Right cardiac atrium (tissue), 5 donors: ENCODE measurements at regions not wholly inside any gene's neighbourhood (a gene's known extent, or its start where the extent isn't known, plus 50 kb on each side); places are given as distances from the start of the nearest gene placed in this dataset.
"Not testable (repeated sequence)": the region's sequence is repeated elsewhere in the genome, so short reads cannot be mapped to it uniquely, and the experiment has no call there.

ENCODE experiments used
- ATAC-seq, 2 donors: fragments of 200-7000 bp; cut with Tn5 transposase; one replicate each; pipeline versions ENCODE4 v1.8.0 to v1.9.1; 2020; ENCODE audit warnings: moderate library complexity in 2 of 2, mild to moderate bottlenecking in 1 of 2
- DNase-seq, 3 donors: peaks; one replicate each; pipeline ENCODE4 v3.0.0-alpha.2; 2020
- H3K27ac ChIP-seq: one replicate; pipeline ENCODE4 v1.5.1; 2013; ENCODE audit warnings: mild to moderate bottlenecking, low read length, control low read depth, moderate library complexity
- H3K27me3 ChIP-seq: one replicate; pipeline ENCODE4 v1.6.1; 2013; ENCODE audit not compliant: control insufficient read depth, insufficient read depth
- H3K4me1 ChIP-seq: one replicate; pipeline ENCODE4 v1.6.1; 2013; ENCODE audit warnings: low read length; ENCODE audit not compliant: control insufficient read depth, insufficient read depth
- H3K4me3 ChIP-seq: one replicate; pipeline ENCODE4 v1.5.1; 2013; ENCODE audit warnings: low read length, control low read depth
- H3K9me3 ChIP-seq: one replicate; pipeline ENCODE4 v1.6.1; 2013; ENCODE audit warnings: low read length; ENCODE audit not compliant: control insufficient read depth
- WGBS: extraction: QIAGEN DNeasy Blood & Tissue Kit; methylation state at CpG from one replicate; pipeline ENCODE4 v1.1.7; 2013; 5-methylcytosine and 5-hydroxymethylcytosine counted together
- intact Hi-C, 4 donors: fragments of 100-400 bp; cut with DNase I; formaldehyde crosslinking; loops; one replicate each; pipeline versions ENCODE4 v1.11.0 to v1.14.0; 2022 to 2023
- donor health status: healthy with polysubstance abuse.
- donor health status: DM: no; HTN: yes; CAD: no.
- donor health status: DM: no; HTN: no; CAD: no.
- donor health status: DM: no; HTN: yes; CAD: no; lungs with severe emphysema.
- donor health status: DM: yes; HTN: yes; CAD: no.

DNA sequence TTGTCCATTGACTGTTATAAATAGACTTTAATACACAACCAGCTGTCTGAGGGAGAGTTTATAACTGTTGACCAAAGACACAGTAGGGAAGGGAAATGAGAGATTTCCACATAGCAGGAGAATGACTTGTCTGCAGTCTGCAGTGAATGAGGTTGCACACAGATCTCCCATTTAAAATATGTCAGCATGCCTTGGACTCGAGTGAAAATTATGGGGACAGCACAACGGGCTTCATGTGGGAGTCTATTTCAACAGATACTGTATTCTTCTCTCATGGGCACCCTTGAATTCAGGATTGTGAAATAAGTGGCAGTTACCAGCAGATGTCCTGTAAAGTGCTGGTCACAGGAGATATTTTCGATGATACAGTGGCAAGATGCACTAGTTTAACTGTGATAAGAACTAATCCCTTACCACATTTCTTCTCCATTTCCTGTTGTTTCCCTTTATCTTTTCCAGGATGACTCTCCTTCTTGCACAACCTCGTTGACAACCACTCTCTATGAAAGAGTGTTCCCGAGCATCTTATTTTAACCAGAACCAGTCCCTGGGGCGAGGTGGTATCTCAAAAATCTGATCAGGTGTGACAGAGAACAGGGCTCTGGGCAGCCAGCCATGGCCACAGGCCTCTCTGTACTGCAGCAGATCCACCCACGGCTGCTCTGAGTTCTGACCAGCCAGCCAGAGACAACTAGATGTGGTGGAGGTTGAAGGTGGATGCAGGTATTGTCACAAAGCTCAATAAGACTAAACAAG is 51.5 kb upstream of the MAP3K1 start:
- Histone ChIP-seq H3K27me3 (no peaks in the 10 kb centered on the region), H3K4me3 (no peak overlapping the region), H3K9me3 (no peaks in the 10 kb centered on the region), H3K27ac (no peak overlapping the region), H3K4me1 (peaks cover 2% of the 10 kb centered on the region)
- ATAC-seq (peak in 1 of 2 donors; percentile 48), DNase-seq (no peak)
- intact Hi-C loops, result no loop called here
- WGBS, result 43% methylated on average over 7 of the region's 7 CpGs

DNA sequence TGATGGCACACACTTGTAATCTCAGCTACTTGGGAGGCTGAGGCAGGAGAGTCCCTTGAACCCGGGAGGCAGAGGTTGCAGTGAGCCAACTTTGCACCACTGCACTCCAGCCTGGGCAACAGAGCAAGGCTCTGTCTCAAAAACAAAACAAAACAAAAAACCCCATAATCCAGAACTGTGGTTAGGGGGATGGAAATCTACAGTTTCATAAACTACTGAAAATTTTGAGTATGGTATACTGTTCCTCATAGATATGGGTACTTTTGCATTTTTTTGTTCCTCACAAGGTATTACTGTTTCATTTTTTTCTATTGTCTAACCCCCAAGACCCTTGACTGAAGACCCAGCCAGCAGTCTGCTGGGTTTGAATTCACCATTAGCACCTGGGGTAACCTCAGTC is 52.2 kb upstream of the MAP3K1 start:
- no peak for ATAC-seq
- no peaks in the 10 kb centered on the region for H3K9me3 ChIP-seq
- H3K4me1 ChIP-seq, result peaks cover 2% of the 10 kb centered on the region
- no peaks in the 10 kb centered on the region for H3K27me3 ChIP-seq
- H3K27ac ChIP-seq, result no peak overlapping the region
- DNase-seq, result no peak
- intact Hi-C loops, result no loop called here
- WGBS, result 96% methylated on average over 1 of the region's 1 CpG
- no peak overlapping the region for H3K4me3 ChIP-seq

DNA sequence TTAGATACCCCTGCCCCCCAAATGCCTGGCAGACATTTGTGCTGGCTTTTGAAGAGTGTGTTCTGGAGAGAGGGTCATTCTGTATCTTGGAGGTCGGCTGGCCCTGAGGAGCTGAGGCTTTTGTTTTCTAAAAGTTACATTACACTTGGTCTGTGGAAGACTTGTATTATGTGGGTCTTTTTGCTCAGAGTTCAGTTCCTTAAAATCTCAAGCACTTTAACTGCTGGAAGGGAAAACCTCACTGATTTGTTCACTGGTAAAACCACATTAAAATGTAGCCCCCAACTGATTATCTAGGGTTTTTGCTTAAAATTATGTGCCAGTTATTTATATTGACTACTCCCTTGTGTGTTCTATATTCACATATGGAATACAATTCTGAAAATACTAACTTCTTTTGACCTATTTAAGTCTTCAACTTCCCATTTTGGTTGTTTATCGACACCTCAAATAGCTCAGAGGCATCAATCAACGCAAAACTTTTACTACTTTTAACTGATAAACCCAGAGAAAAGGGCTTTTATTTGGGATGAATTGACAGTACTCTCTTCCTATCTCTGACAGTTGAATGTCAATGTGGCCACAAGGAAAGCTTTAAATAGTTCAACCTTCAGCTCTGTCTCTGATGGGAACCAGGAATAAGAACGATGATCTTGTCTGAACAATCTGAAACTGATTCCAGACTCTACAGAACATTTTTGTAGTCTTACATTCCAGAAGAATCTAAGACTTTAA is 54.0 kb upstream of the MAP3K1 start:
- peak; percentile 33 to 83 for ATAC-seq
- 61% methylated on average over 4 of the region's 4 CpGs for WGBS
- intact Hi-C loops, result no loop called here

GRCh38 chr5:56760723-56761122 is 54.6 kb upstream of the MAP3K1 start:
- Histone ChIP-seq H3K4me1 (peaks cover 2% of the 10 kb centered on the region), H3K9me3 (no peaks in the 10 kb centered on the region), H3K4me3 (no peak overlapping the region), H3K27me3 (no peaks in the 10 kb centered on the region), H3K27ac (no peak overlapping the region)
- peak; percentile 68 to 96 for ATAC-seq
- 75% methylated on average over 5 of the region's 5 CpGs for WGBS
- DNase-seq, result peak in 1 of 3 donors; percentile 52
- intact Hi-C loops, result no loop called here

More for the DNA sequence above, 54.0 kb upstream of the MAP3K1 start:
- H3K27me3 ChIP-seq, result no peaks in the 10 kb centered on the region
- H3K4me3 ChIP-seq, result no peak overlapping the region
- no peaks in the 10 kb centered on the region for H3K9me3 ChIP-seq
- no peak overlapping the region for H3K27ac ChIP-seq
- peaks cover 2% of the 10 kb centered on the region for H3K4me1 ChIP-seq
- DNase-seq, result peak in 1 of 3 donors; percentile 15

- ATAC-seq (no peak), DNase-seq (no peak)
- no peaks in the 10 kb centered on the region for H3K9me3 ChIP-seq
- WGBS, result 57% methylated on average over 4 of the region's 4 CpGs
- no peak overlapping the region for H3K27ac ChIP-seq
- intact Hi-C loops, result no loop called here
- H3K27me3 ChIP-seq, result no peaks in the 10 kb centered on the region
- H3K4me1 ChIP-seq, result peaks cover 2% of the 10 kb centered on the region
- H3K4me3 ChIP-seq, result no peak overlapping the region
These were observed 55.7 kb upstream of the MAP3K1 start for GRCh38 chr5:56759521-56760216.

DNA sequence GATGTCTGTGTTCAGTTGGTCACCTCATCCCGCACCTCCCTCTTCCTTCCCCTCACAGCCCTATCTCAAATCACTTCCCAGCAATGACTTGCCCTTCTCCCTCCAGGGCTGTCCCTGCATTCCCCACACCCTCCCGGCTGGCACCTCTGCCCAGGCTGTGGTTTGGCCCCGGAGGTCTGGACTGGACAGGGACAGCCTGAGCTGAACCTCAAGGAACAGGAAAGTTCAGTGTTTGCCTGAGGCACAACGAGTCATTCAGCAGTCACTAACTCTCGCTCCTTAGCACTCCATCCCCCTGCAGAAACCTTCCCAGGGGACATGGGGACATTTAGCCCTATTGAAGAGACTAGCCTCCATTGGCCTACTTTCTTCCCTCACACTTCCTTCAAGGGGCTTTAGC is 58.3 kb upstream of the MAP3K1 start:
- no peaks in the 10 kb centered on the region for H3K4me1 ChIP-seq
- no peak overlapping the region for H3K4me3 ChIP-seq
- no peaks in the 10 kb centered on the region for H3K27me3 ChIP-seq
- H3K9me3 ChIP-seq, result no peaks in the 10 kb centered on the region
- no peak for DNase-seq
- peak; percentile 38 to 47 for ATAC-seq
- intact Hi-C loops, result no loop called here
- H3K27ac ChIP-seq, result no peak overlapping the region
- 72% methylated on average over 5 of the region's 5 CpGs for WGBS

- DNase-seq (no peak), ATAC-seq (no peak)
- intact Hi-C loops, result no loop called here
- Histone ChIP-seq H3K4me1 (no peaks in the 10 kb centered on the region), H3K4me3 (no peak overlapping the region), H3K9me3 (no peaks in the 10 kb centered on the region), H3K27me3 (no peaks in the 10 kb centered on the region), H3K27ac (no peak overlapping the region)
- 79% methylated on average over 3 of the region's 3 CpGs for WGBS
These were observed 60.3 kb upstream of the MAP3K1 start for GRCh38 chr5:56755036-56755555.

GRCh38 chr5:56753588-56753987 is 61.8 kb upstream of the MAP3K1 start:
- H3K4me3 ChIP-seq, DNase-seq, H3K27ac ChIP-seq, H3K4me1 ChIP-seq, intact Hi-C loops, H3K27me3 ChIP-seq, H3K9me3 ChIP-seq, ATAC-seq: not testable (repeated sequence)
- 93% methylated on average over 5 of the region's 5 CpGs for WGBS

DNA sequence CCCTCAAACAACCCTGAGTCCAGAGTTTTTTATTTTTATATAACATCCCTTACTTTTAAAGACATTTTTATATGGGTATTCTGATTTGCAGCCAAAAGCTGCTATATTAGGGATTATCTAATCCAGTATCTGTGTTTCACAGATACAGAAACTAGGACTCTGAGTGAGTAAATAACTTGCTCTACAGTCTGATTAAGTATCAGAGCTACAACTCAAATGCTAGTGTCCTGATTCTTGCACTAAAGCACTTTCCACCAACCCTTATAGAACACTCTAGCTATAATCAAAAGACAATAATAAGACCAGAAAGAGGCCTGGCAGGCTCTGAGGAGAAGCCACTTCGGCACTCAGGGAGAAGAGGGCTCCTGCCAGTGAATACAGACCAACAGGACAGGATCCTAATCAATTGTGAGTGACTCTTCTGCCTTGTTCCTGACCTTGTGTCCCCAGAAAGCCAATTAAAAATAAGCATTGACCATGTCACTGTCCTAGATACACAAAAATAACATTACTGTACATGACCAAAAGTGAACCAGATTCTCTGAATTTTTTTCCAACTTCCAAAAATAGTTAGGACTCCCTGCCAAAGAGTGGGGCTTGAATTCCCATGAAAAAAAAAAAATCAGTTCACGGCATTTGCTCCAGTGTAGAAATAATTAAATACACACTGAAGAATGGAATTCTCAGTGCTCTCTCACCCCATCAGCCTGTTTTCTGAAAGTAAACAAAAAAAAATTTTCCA is 63.6 kb upstream of the MAP3K1 start:
- no peak overlapping the region for H3K4me3 ChIP-seq
- no peak for ATAC-seq
- H3K27ac ChIP-seq, result no peak overlapping the region
- H3K9me3 ChIP-seq, result no peaks in the 10 kb centered on the region
- DNase-seq, result no peak
- no peaks in the 10 kb centered on the region for H3K4me1 ChIP-seq
- 52% methylated on average over 2 of the region's 2 CpGs for WGBS
- no peaks in the 10 kb centered on the region for H3K27me3 ChIP-seq
- intact Hi-C loops, result no loop called here

GRCh38 chr5:56749842-56750241 is 65.5 kb upstream of the MAP3K1 start:
- intact Hi-C loops, result loop anchor here in 1 of 4 donors (10.0 kb wide), 1 partner anchor 45 kb away; no protein-coding TSS in a partner anchor
- no peak for DNase-seq
- Histone ChIP-seq H3K4me3 (no peak overlapping the region), H3K27ac (no peak overlapping the region), H3K9me3 (no peaks in the 10 kb centered on the region), H3K27me3 (no peaks in the 10 kb centered on the region), H3K4me1 (no peaks in the 10 kb centered on the region)
- ATAC-seq, result no peak
- 97% methylated on average over 3 of the region's 3 CpGs for WGBS
